Transverse colon (tissue), 4 donors: ENCODE measurements at regions not wholly inside any gene's neighbourhood (a gene's known extent, or its start where the extent isn't known, plus 50 kb on each side); places are given as distances from the start of the nearest gene placed in this dataset.

Source experiments
- DNase-seq: peaks from one replicate; pipeline ENCODE4 v3.0.0-alpha.2; 2019
- H3K27ac ChIP-seq, 4 donors: fragments of 200-600 bp; sonication (generic); 2 replicates each; pipeline ENCODE4 v1.5.1; 2016 to 2018; ENCODE audit warnings: inconsistent platforms in 4 of 4
- H3K27me3 ChIP-seq: fragments of 200-600 bp; sonication (generic); 2 replicates; pipeline ENCODE4 v1.5.1; 2017; ENCODE audit warnings: inconsistent platforms
- H3K36me3 ChIP-seq, 4 donors: fragments of 200-600 bp; sonication (generic); 2 replicates each; pipeline ENCODE4 v1.5.1; 2017 to 2019; ENCODE audit warnings: inconsistent platforms in 4 of 4
- H3K4me1 ChIP-seq, 4 donors: fragments of 200-600 bp; sonication (generic); 2 replicates each; pipeline ENCODE4 v1.5.1; 2017 to 2020; ENCODE audit warnings: inconsistent platforms in 4 of 4
- H3K4me3 ChIP-seq, 4 donors: fragments of 200-600 bp; sonication (generic); 1 replicate in 1 of 4; 2 replicates in 3 of 4; pipeline versions ENCODE4 v1.5.1 to v1.6.1; 2017 to 2019; ENCODE audit warnings: inconsistent platforms in 4 of 4
- H3K9me3 ChIP-seq, 2 donors: fragments of 200-600 bp; sonication (generic); 2 replicates each; pipeline ENCODE4 v1.5.1; 2017 to 2019; ENCODE audit warnings: inconsistent platforms in 2 of 2
- CTCF ChIP-seq, 5 experiments: fragments of 200-600 bp in 3 of 5; fragments of 450-650 bp in 2 of 5; sonication (generic) in 3 of 5; IDR thresholded peaks; 1 replicate in 2 of 5; 2 replicates in 3 of 5; pipeline ENCODE4 v1.5.1; 2016 to 2017; ENCODE audit warnings: antibody characterized with exemption in 5 of 5, inconsistent platforms in 3 of 5, mild to moderate bottlenecking in 2 of 5, moderate library complexity in 1 of 5
- EP300 ChIP-seq: sonication (generic); formaldehyde crosslinking; IDR thresholded peaks from one replicate; pipeline ENCODE4 v1.6.1; 2017; ENCODE audit warnings: antibody characterized with exemption, low read depth
- POLR2A ChIP-seq: fragments of 450-650 bp; IDR thresholded peaks from one replicate; pipeline ENCODE4 v1.6.1; 2016; ENCODE audit warnings: antibody characterized with exemption, mild to moderate bottlenecking, moderate library complexity
- POLR2AphosphoS5 ChIP-seq, 3 donors: sonication (generic); formaldehyde crosslinking; IDR thresholded peaks; one replicate each; pipeline ENCODE4 v1.6.1; 2016; ENCODE audit warnings: antibody characterized with exemption in 3 of 3
- WGBS, 2 donors: methylation state at CpG; one replicate each; pipeline ENCODE4 v1.1.5; 2018; ENCODE audit warnings: low coverage in 1 of 2; 5-methylcytosine and 5-hydroxymethylcytosine counted together
- in situ Hi-C, 4 donors: fragments of 200-750 bp; cut with MboI; loops; one replicate each; pipeline versions ENCODE4 v1.15.0 to v1.15.1; 2017; ENCODE audit warnings: low sequenced_read_pairs in 3 of 4, low pct_ligation_motif_present in 1 of 4, low pct_unique_long_range_greater_than_20kb in 1 of 4
- intact Hi-C: fragments of 100-400 bp; cut with DNase I; formaldehyde crosslinking; loops from one replicate; pipeline ENCODE4 v1.15.1; 2023; ENCODE audit warnings: low total_unique reads

- Histone ChIP-seq H3K9me3 (no peaks in the 10 kb centered on the region), H3K27ac (no peak overlapping the region), H3K27me3 (no peaks in the 10 kb centered on the region), H3K4me3 (no peak overlapping the region), H3K4me1 (no peaks in the 10 kb centered on the region), H3K36me3 (no peaks in the 10 kb centered on the region)
- intact Hi-C loops: no loop called here
- WGBS, 2 donors: 64 to 66% methylated on average over 4 of the region's 4 CpGs
- in situ Hi-C loops: no loop called here
- DNase-seq: no peak
- TF ChIP-seq EP300 (no peak), CTCF (IDR thresholded peaks at IDR 0.05) (no peak), POLR2A (no peak), POLR2AphosphoS5 (IDR thresholded peaks at IDR 0.05) (no peak)
Observed at GRCh38 chr11:81857386-81857785, 876.3 kb downstream of the FAM181B start.

DNA sequence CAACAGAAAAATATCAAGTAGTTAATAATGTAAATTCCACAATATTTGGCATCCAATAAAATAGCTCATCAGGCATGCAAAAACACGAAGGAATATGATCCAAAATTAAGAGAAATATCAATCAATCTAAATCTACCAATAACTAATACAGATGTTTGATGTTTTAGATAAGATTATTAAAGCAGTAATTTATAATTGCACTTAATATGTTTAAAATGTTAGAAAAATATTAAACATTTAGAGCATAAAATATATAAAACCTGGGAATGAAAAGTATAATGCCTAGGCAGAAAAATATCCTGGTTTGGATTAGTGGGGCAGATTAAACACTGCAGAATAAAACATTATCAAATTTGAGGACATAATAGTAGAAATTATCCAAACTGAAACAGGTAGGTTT is 879.9 kb downstream of the FAM181B start:
- intact Hi-C loops: no loop called here
- no peak for DNase-seq
- H3K4me3 ChIP-seq: no peak overlapping the region
- no peaks in the 10 kb centered on the region for H3K27me3 ChIP-seq
- no peaks in the 10 kb centered on the region for H3K4me1 ChIP-seq
- H3K9me3 ChIP-seq: no peaks in the 10 kb centered on the region
- 56 to 60% methylated on average over 1 of the region's 1 CpG for whole genome bisulfite sequencing, 2 donors
- H3K36me3 ChIP-seq: no peaks in the 10 kb centered on the region
- no peak for TF ChIP-seq POLR2A
- TF ChIP-seq POLR2AphosphoS5 (IDR thresholded peaks at IDR 0.05): no peak
- H3K27ac ChIP-seq: no peak overlapping the region
- in situ Hi-C loops: no loop called here

- in situ Hi-C loops: no loop called here
- TF ChIP-seq POLR2AphosphoS5 (IDR thresholded peaks at IDR 0.05) (no peak), EP300 (no peak), POLR2A (no peak), CTCF (IDR thresholded peaks at IDR 0.05) (no peak)
- 33 to 50% methylated on average over 1 of the region's 1 CpG for WGBS, 2 donors
- H3K9me3 ChIP-seq: no peaks in the 10 kb centered on the region
- H3K4me1 ChIP-seq: no peaks in the 10 kb centered on the region
- intact Hi-C loops: no loop called here
- no peak overlapping the region for H3K4me3 ChIP-seq
- H3K36me3 ChIP-seq: no peaks in the 10 kb centered on the region
- DNase-seq: no peak
- no peaks in the 10 kb centered on the region for H3K27me3 ChIP-seq
- H3K27ac ChIP-seq: no peak overlapping the region
Observed at GRCh38 chr11:81852896-81853295, 880.8 kb downstream of the FAM181B start.

GRCh38 chr11:81840380-81840779 is 893.3 kb downstream of the FAM181B start:
- WGBS, 2 donors: 45 to 46% methylated on average over 5 of the region's 5 CpGs
- Histone ChIP-seq H3K9me3 (no peaks in the 10 kb centered on the region), H3K27me3 (no peaks in the 10 kb centered on the region), H3K36me3 (no peaks in the 10 kb centered on the region), H3K27ac (no peak overlapping the region), H3K4me3 (no peak overlapping the region), H3K4me1 (no peaks in the 10 kb centered on the region)
- intact Hi-C loops: no loop called here
- in situ Hi-C loops: no loop called here
- TF ChIP-seq POLR2A (no peak), CTCF (IDR thresholded peaks at IDR 0.05) (no peak), EP300 (no peak)
- DNase-seq: no peak

GRCh38 chr11:81839976-81840375 is 893.7 kb downstream of the FAM181B start:
- Histone ChIP-seq H3K4me1 (no peaks in the 10 kb centered on the region), H3K36me3 (no peaks in the 10 kb centered on the region), H3K27ac (no peak overlapping the region), H3K27me3 (no peaks in the 10 kb centered on the region), H3K9me3 (no peaks in the 10 kb centered on the region), H3K4me3 (no peak overlapping the region)
- WGBS, 2 donors: 50 to 67% methylated on average over 1 of the region's 1 CpG
- in situ Hi-C loops: no loop called here
- intact Hi-C loops: no loop called here
- no peak for TF ChIP-seq CTCF (IDR thresholded peaks at IDR 0.05)
- TF ChIP-seq EP300: no peak
- TF ChIP-seq POLR2A: no peak
- TF ChIP-seq POLR2AphosphoS5 (IDR thresholded peaks at IDR 0.05): no peak
- no peak for DNase-seq
